GM18507 (cell line): ENCODE measurements at regions not wholly inside any gene's neighbourhood (a gene's known extent, or its start where the extent isn't known, plus 50 kb on each side); places are given as distances from the start of the nearest gene placed in this dataset.
"Not testable (repeated sequence)": the region's sequence is repeated elsewhere in the genome, so short reads cannot be mapped to it uniquely, and the experiment has no call there.

ENCODE experiments used
- DNase-seq: peaks from one replicate; pipeline ENCODE4 v3.0.0; 2011; ENCODE audit warnings: low read depth; ENCODE audit not compliant: insufficient read length; ENCODE audit errors: extremely low spot score
- FAIRE-seq: peaks from 2 replicates; lab custom pipeline; 2011; peaks lifted over from hg19 to GRCh38; lab: Jason Lieb, UNC

- DNase-seq: no peak
- no peak for FAIRE-seq
These were observed 144.5 kb upstream of the SMYD2 start for GRCh38 chr1:214136324-214136919.

- DNase-seq (no peak), FAIRE-seq (no peak)
These were observed 139.5 kb upstream of the SMYD2 start for GRCh38 chr1:214141486-214141885.

GRCh38 chr1:214143006-214143992 lies 137.7 kb upstream of the SMYD2 start:
- no peak for FAIRE-seq
- no peak for DNase-seq

- not testable (repeated sequence) for FAIRE-seq, DNase-seq
These were observed 136.4 kb upstream of the SMYD2 start for GRCh38 chr1:214144521-214144920.

GRCh38 chr1:214146523-214146922 lies 134.4 kb upstream of the SMYD2 start:
- FAIRE-seq: no peak
- DNase-seq: no peak

- FAIRE-seq (no peak), DNase-seq (no peak)
These were observed 126.2 kb upstream of the SMYD2 start for GRCh38 chr1:214154596-214155292.

- no peak for FAIRE-seq
These were observed 124.9 kb upstream of the SMYD2 start for GRCh38 chr1:214155987-214156625.

GRCh38 chr1:214164173-214164572 lies 116.8 kb upstream of the SMYD2 start:
- no peak for FAIRE-seq

More at GRCh38 chr1:214155987-214156625, 124.9 kb upstream of the SMYD2 start:
- no peak for DNase-seq

GRCh38 chr1:214165850-214166374 lies 115.0 kb upstream of the SMYD2 start:
- FAIRE-seq (no peak), DNase-seq (no peak)

More at GRCh38 chr1:214164173-214164572, 116.8 kb upstream of the SMYD2 start:
- DNase-seq: no peak

GRCh38 chr1:214174508-214175199 lies 106.3 kb upstream of the SMYD2 start:
- FAIRE-seq (no peak), DNase-seq (no peak)

- FAIRE-seq: no peak
- no peak for DNase-seq
These were observed 102.9 kb upstream of the SMYD2 start for GRCh38 chr1:214178102-214178501.

- no peak for FAIRE-seq
These were observed 96.0 kb upstream of the SMYD2 start for GRCh38 chr1:214184992-214185391.

GRCh38 chr1:214186103-214186824 lies 94.7 kb upstream of the SMYD2 start:
- DNase-seq: no peak
- FAIRE-seq: no peak

More at GRCh38 chr1:214184992-214185391, 96.0 kb upstream of the SMYD2 start:
- DNase-seq: no peak

GRCh38 chr1:214187121-214187900 lies 93.6 kb upstream of the SMYD2 start:
- no peak for DNase-seq
- FAIRE-seq: no peak

GRCh38 chr1:214187933-214188332 lies 93.0 kb upstream of the SMYD2 start:
- no peak for DNase-seq
- FAIRE-seq: no peak

GRCh38 chr1:214188835-214189234 lies 92.1 kb upstream of the SMYD2 start:
- DNase-seq: no peak
- no peak for FAIRE-seq

- no peak for DNase-seq
- no peak for FAIRE-seq
These were observed 87.9 kb upstream of the SMYD2 start for GRCh38 chr1:214192825-214193643.
